Thoracic aorta (tissue), 2 donors: ENCODE measurements at regions not wholly inside any gene's neighbourhood (a gene's known extent, or its start where the extent isn't known, plus 50 kb on each side); places are given as distances from the start of the nearest gene placed in this dataset.

Experiments
- ATAC-seq: fragments of 150-250 bp; one replicate; pipeline ENCODE4 v1.8.0; 2017; ENCODE audit warnings: low read depth; ENCODE audit not compliant: insufficient number of reproducible peaks, low FRiP score
- DNase-seq: peaks from one replicate; pipeline ENCODE4 v3.0.0-alpha.2; 2020; ENCODE audit warnings: low spot score
- H3K27ac ChIP-seq, 2 donors: fragments of 200-600 bp; sonication (generic); 1 replicate in 1 of 2; 2 replicates in 1 of 2; pipeline ENCODE4 v1.5.1; 2016; ENCODE audit warnings: mild to moderate bottlenecking in 2 of 2, moderate library complexity in 2 of 2
- H3K27me3 ChIP-seq: fragments of 200-600 bp; sonication (generic); replicated peaks from 2 replicates; pipeline ENCODE4 v1.6.0; 2016; ENCODE audit warnings: mild to moderate bottlenecking; ENCODE audit not compliant: insufficient read depth
- H3K36me3 ChIP-seq: fragments of 200-600 bp; sonication (generic); one replicate; pipeline ENCODE4 v1.5.1; 2016
- H3K4me1 ChIP-seq, 2 donors: fragments of 200-600 bp; sonication (generic); 1 replicate in 1 of 2; 2 replicates in 1 of 2; pipeline versions ENCODE4 v1.5.1 to v1.6.0; 2016; ENCODE audit warnings: low read depth in 2 of 2, mild to moderate bottlenecking in 1 of 2; ENCODE audit not compliant: control insufficient read depth in 1 of 2
- H3K4me3 ChIP-seq: fragments of 200-600 bp; sonication (generic); 2 replicates; pipeline ENCODE4 v1.5.1; 2016; ENCODE audit warnings: mild to moderate bottlenecking
- H3K9me3 ChIP-seq: fragments of 200-600 bp; sonication (generic); 2 replicates; pipeline ENCODE4 v1.5.1; 2016
- CTCF ChIP-seq: fragments of 200-600 bp; sonication (generic); IDR thresholded peaks from one replicate; pipeline ENCODE4 v1.5.1; 2019; ENCODE audit warnings: antibody characterized with exemption

- H3K4me1 ChIP-seq: no peaks in the 10 kb centered on the region
- no peaks in the 10 kb centered on the region for H3K36me3 ChIP-seq
- DNase-seq: no peak
- no peak overlapping the region for H3K4me3 ChIP-seq
- no peak for ATAC-seq
- H3K27me3 ChIP-seq: no peaks in the 10 kb centered on the region
- no peaks in the 10 kb centered on the region for H3K9me3 ChIP-seq
- H3K27ac ChIP-seq: no peak overlapping the region
- no peak for TF ChIP-seq CTCF
Measured at GRCh38 chr11:37812281-37812880, 1214.3 kb upstream of the RAG2 start.

- H3K36me3 ChIP-seq: no peaks in the 10 kb centered on the region
- H3K4me1 ChIP-seq: no peaks in the 10 kb centered on the region
- H3K4me3 ChIP-seq: no peak overlapping the region
- no peak for DNase-seq
- no peaks in the 10 kb centered on the region for H3K9me3 ChIP-seq
- no peak overlapping the region for H3K27ac ChIP-seq
- no peak for TF ChIP-seq CTCF
- no peak for ATAC-seq
- no peaks in the 10 kb centered on the region for H3K27me3 ChIP-seq
Measured at GRCh38 chr11:37811349-37811748, 1213.3 kb upstream of the RAG2 start.

DNA sequence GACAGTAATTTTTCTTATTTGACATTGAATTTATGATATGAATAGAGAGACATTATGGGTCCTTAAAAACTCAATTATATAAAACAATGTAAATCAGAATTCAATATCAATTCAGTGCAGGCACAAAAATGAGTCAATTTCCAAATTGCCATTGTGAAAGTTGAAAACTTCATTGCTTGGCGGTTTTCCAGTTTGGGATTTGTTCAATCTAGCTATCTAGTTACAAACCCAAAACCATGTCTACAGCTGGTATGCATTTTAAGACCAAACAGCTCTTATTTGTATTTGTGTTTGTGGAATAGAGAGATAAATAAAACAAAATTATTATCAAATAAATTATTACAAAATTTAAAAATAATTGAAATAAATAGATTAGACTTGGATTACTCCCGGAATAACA, 1206.6 kb upstream of the RAG2 start:
- ATAC-seq (no peak), DNase-seq (no peak)
- H3K9me3 ChIP-seq: no peaks in the 10 kb centered on the region
- no peaks in the 10 kb centered on the region for H3K4me1 ChIP-seq
- no peak for TF ChIP-seq CTCF
- no peak overlapping the region for H3K4me3 ChIP-seq
- no peak overlapping the region for H3K27ac ChIP-seq
- H3K27me3 ChIP-seq: no peaks in the 10 kb centered on the region
- H3K36me3 ChIP-seq: no peaks in the 10 kb centered on the region

DNA sequence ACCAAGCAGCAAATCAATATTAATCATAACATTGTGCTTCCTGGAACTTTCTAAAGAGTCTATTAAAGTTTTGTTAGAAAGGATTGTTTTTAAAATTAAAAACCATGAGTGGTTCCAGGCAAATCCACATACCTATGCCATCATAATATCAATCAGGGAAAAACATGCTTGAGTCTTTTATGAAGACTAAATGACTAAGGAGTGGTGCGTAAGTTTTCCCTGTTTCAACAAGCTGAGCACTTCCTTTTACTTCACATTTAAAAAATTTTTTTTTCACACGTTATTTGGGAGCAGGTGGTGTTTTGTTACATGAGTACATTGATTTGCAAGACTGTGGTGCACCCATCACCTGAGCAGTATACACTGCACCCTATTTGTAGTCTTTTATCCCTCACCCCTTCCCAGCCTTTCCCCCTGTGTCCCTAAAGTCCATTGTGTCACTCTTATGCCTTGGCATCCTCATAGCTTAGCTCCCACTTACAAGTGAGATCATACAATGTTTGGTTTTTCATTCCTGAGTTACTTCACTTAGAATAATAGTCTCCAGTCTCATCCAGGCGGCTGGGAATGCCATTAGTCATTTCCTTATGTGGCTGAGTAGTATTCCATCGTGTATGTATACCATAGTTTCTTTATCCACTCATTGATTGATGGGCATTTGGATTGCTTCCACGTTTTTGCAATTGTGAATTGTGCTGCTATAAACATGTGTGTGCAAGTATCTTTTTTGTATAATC, 1190.3 kb upstream of the RAG2 start:
- Histone ChIP-seq H3K27ac (no peak overlapping the region), H3K9me3 (no peaks in the 10 kb centered on the region), H3K27me3 (no peaks in the 10 kb centered on the region), H3K36me3 (no peaks in the 10 kb centered on the region), H3K4me1 (no peaks in the 10 kb centered on the region), H3K4me3 (no peak overlapping the region)
- DNase-seq (no peak), ATAC-seq (no peak)
- no peak for TF ChIP-seq CTCF

DNA sequence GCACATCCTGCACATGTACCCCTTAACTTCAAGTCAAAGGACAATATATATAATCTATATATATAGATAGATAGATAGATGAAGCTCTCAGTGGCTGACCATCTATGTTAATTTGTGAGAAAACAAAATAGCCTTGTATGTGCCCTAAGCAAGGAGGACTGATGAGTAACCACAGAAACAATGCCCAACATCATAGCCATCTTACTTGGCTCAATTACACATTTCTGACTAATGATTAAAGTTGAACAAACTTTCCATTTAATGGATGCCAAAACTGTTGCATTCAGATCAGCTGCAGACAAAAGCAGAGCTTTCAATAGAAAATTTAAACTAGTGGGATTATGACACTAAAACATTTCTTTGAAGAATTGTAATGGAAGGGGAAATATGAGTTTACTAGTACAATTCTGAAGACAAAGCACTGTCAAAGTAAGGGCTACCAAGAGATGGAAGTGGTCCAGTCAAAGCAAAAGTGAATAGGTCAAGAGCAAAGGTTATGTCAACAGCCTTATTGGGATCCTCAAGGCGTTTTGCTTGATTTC, 1188.2 kb upstream of the RAG2 start:
- DNase-seq: no peak
- Histone ChIP-seq H3K27ac (no peak overlapping the region), H3K36me3 (no peaks in the 10 kb centered on the region), H3K9me3 (peaks cover 3% of the 10 kb centered on the region), H3K4me1 (no peaks in the 10 kb centered on the region), H3K27me3 (no peaks in the 10 kb centered on the region), H3K4me3 (no peak overlapping the region)
- ATAC-seq: no peak
- no peak for TF ChIP-seq CTCF
